ENCODE measurements at regions not wholly inside any gene's neighbourhood (a gene's known extent, or its start where the extent isn't known, plus 50 kb on each side); places are given as distances from the start of the nearest gene placed in this dataset.
A peak's percentile ranks its signal among the peaks of the same experiment; 100 is the strongest.
"Not testable (repeated sequence)": the region's sequence is repeated elsewhere in the genome, so short reads cannot be mapped to it uniquely, and the experiment has no call there.

GRCh38 chr11:121904148-121904547 lies 211.9 kb downstream of the BLID start:
- DNase-seq = peak in 2 of 7 donors; percentile 20 to 37
- intact Hi-C loops (cut with DNase I) = no loop called here
- no peak for TF ChIP-seq CTCF (IDR thresholded peaks at IDR 0.05)
- no peak for TF ChIP-seq POLR2A (IDR thresholded peaks at IDR 0.05)
- H3K27ac ChIP-seq = peak overlapping the region in 1 of 5 donors; percentile 47
- H3K4me3 ChIP-seq = no peak overlapping the region
- H3K36me3 ChIP-seq (replicated peaks in 1 of 2) = no peaks in the 10 kb centered on the region
- H3K9me3 ChIP-seq (replicated peaks in 1 of 3) = no peaks in the 10 kb centered on the region
- 74 to 81% (median 80%) methylated on average over 6 of the region's 6 CpGs for WGBS, 4 donors
- H3K27me3 ChIP-seq = no peaks in the 10 kb centered on the region
- no peaks in the 10 kb centered on the region for H3K4me1 ChIP-seq (replicated peaks in 1 of 2)

- Histone ChIP-seq H3K4me1 (replicated peaks in 1 of 2) (no peaks in the 10 kb centered on the region), H3K27me3 (no peaks in the 10 kb centered on the region), H3K36me3 (replicated peaks in 1 of 2) (no peaks in the 10 kb centered on the region), H3K9me3 (replicated peaks in 1 of 3) (no peaks in the 10 kb centered on the region), H3K4me3 (no peak overlapping the region), H3K27ac (no peak overlapping the region)
- intact Hi-C loops (cut with DNase I) = no loop called here
- 77 to 89% (median 86%) methylated on average over 4 of the region's 4 CpGs for WGBS, 4 donors
- DNase-seq = no peak
- TF ChIP-seq CTCF (IDR thresholded peaks at IDR 0.05) (no peak), POLR2A (IDR thresholded peaks at IDR 0.05) (no peak)
These were observed 214.1 kb downstream of the BLID start for GRCh38 chr11:121901886-121902285.

- peak in 1 of 7 donors; percentile 5 for DNase-seq
- 58 to 72% (median 69%) methylated on average over 2 of the region's 2 CpGs for WGBS, 4 donors
- H3K27me3 ChIP-seq; intact Hi-C loops (cut with DNase I); H3K27ac ChIP-seq; H3K4me1 ChIP-seq (replicated peaks in 1 of 2); H3K9me3 ChIP-seq (replicated peaks in 1 of 3); H3K4me3 ChIP-seq; H3K36me3 ChIP-seq (replicated peaks in 1 of 2): not testable (repeated sequence)
These were observed 214.6 kb downstream of the BLID start for GRCh38 chr11:121901417-121901816.

GRCh38 chr11:121899520-121899919 lies 216.5 kb downstream of the BLID start:
- no peak for TF ChIP-seq CTCF (IDR thresholded peaks at IDR 0.05)
- no peak for TF ChIP-seq POLR2A (IDR thresholded peaks at IDR 0.05)
- Histone ChIP-seq H3K4me3 (no peak overlapping the region), H3K9me3 (replicated peaks in 1 of 3) (no peaks in the 10 kb centered on the region), H3K27ac (no peak overlapping the region), H3K36me3 (replicated peaks in 1 of 2) (no peaks in the 10 kb centered on the region), H3K27me3 (no peaks in the 10 kb centered on the region), H3K4me1 (replicated peaks in 1 of 2) (no peaks in the 10 kb centered on the region)
- DNase-seq = no peak
- intact Hi-C loops (cut with DNase I) = no loop called here
- 83 to 92% (median 87%) methylated on average over 4 of the region's 4 CpGs for WGBS, 4 donors

GRCh38 chr11:121898903-121899302 lies 217.1 kb downstream of the BLID start:
- H3K9me3 ChIP-seq (replicated peaks in 1 of 3) = no peaks in the 10 kb centered on the region
- no peak for TF ChIP-seq POLR2A (IDR thresholded peaks at IDR 0.05)
- no peak for TF ChIP-seq CTCF (IDR thresholded peaks at IDR 0.05)
- 61 to 73% (median 64%) methylated on average over 7 of the region's 7 CpGs for WGBS, 4 donors
- DNase-seq = no peak
- intact Hi-C loops (cut with DNase I) = no loop called here
- H3K4me3 ChIP-seq = no peak overlapping the region
- no peaks in the 10 kb centered on the region for H3K4me1 ChIP-seq (replicated peaks in 1 of 2)
- H3K27me3 ChIP-seq = no peaks in the 10 kb centered on the region
- H3K36me3 ChIP-seq (replicated peaks in 1 of 2) = no peaks in the 10 kb centered on the region
- no peak overlapping the region for H3K27ac ChIP-seq

Data from adrenal gland (tissue), 9 donors.